HepG2 (cell line): ENCODE measurements at regions not wholly inside any gene's neighbourhood (a gene's known extent, or its start where the extent isn't known, plus 50 kb on each side); places are given as distances from the start of the nearest gene placed in this dataset.

Experiments used
- AGO2 ChIP-seq: fragments of 200-400 bp; formaldehyde crosslinking; optimal IDR thresholded peaks from 2 replicates; pipeline ENCODE3; 2017; ENCODE audit warnings: mild to moderate bottlenecking, low read depth, low read length, moderate library complexity
- AHDC1 ChIP-seq: sonication (generic); formaldehyde crosslinking; IDR thresholded peaks from 2 replicates; pipeline ENCODE4 v1.5.1; 2020; ENCODE audit warnings: mild to moderate bottlenecking, missing genetic modification reagents, borderline replicate concordance
- ATF4 ChIP-seq, 2 experiments: fragments of 450-650 bp in 1 of 2; sonication (generic) in 1 of 2; formaldehyde crosslinking; IDR thresholded peaks; 2 replicates each; pipeline versions ENCODE4 v1.5.0 to v1.8.0; 2020 to 2022; ENCODE audit warnings: mild to moderate bottlenecking in 1 of 2, missing genetic modification reagents in 1 of 2
- DZIP1 ChIP-seq: sonication (generic); formaldehyde crosslinking; IDR thresholded peaks from 2 replicates; pipeline ENCODE4 v1.5.0; 2020; ENCODE audit warnings: mild to moderate bottlenecking, missing genetic modification reagents
- E2F1 ChIP-seq: sonication (generic); formaldehyde crosslinking; IDR thresholded peaks from 2 replicates; pipeline ENCODE4 v1.5.0; 2020; ENCODE audit warnings: missing genetic modification reagents
- FOXK1 ChIP-seq: sonication (generic); formaldehyde crosslinking; IDR thresholded peaks from 2 replicates; pipeline ENCODE4 v1.4.0; 2020; ENCODE audit warnings: low read depth, missing genetic modification reagents, borderline replicate concordance
- ISL2 ChIP-seq: sonication (generic); formaldehyde crosslinking; IDR thresholded peaks from 2 replicates; pipeline ENCODE4 v1.5.0; 2020; ENCODE audit warnings: missing genetic modification reagents
- SNAPC4 ChIP-seq: sonication (generic); formaldehyde crosslinking; IDR thresholded peaks from 2 replicates; pipeline ENCODE4 v1.4.0; 2020; ENCODE audit warnings: mild to moderate bottlenecking, missing genetic modification reagents
- ZC3H4 ChIP-seq: sonication (generic); formaldehyde crosslinking; IDR thresholded peaks from 2 replicates; pipeline ENCODE4 v1.4.0; 2020; ENCODE audit warnings: missing genetic modification reagents, borderline replicate concordance
- ZNF580 ChIP-seq: IDR thresholded peaks from 2 replicates; pipeline ENCODE4 v1.6.1; 2016; ENCODE audit warnings: low read depth, borderline replicate concordance

GRCh38 chr6:26158581-26159356 lies 71.5 kb downstream of the HFE start (continued):
- peak; percentile 43; the same call in 1 of the 2 replicates for TF ChIP-seq AHDC1
- no peak for TF ChIP-seq E2F1
- TF ChIP-seq ZNF580 (CRISPR knock-in tag): no peak
- peak; percentile 42; the same call in 1 of the 2 replicates for TF ChIP-seq SNAPC4 (CRISPR knock-in tag)
- TF ChIP-seq ATF4 (CRISPR knock-in tag; IDR thresholded peaks at IDR 0.05): 0 out of 4 replicates have a peak, but pooled peaks of 1 of the 2 experiments have one; percentile 42
- peak; percentile 85 for TF ChIP-seq AGO2
- TF ChIP-seq ZC3H4 (CRISPR knock-in tag): peak; percentile 93
- TF ChIP-seq FOXK1 (CRISPR knock-in tag): no peak
- TF ChIP-seq DZIP1 (CRISPR knock-in tag): 0 out of 2 replicates have a peak, but pooled peaks have one; percentile 25
- no peak for TF ChIP-seq ISL2 (CRISPR knock-in tag)
